Bronchial epithelial cell (primary cell): ENCODE measurements at regions not wholly inside any gene's neighbourhood (a gene's known extent, or its start where the extent isn't known, plus 50 kb on each side); places are given as distances from the start of the nearest gene placed in this dataset.
A peak's percentile ranks its signal among the peaks of the same experiment; 100 is the strongest.
"Not testable (repeated sequence)": the region's sequence is repeated elsewhere in the genome, so short reads cannot be mapped to it uniquely, and the experiment has no call there.

Experiments used
- DNase-seq: peaks from one replicate; pipeline ENCODE4 v3.0.0-alpha.2; 2010; ENCODE audit warnings: low read depth
- FAIRE-seq: peaks from 2 replicates; lab custom pipeline; 2011; peaks lifted over from hg19 to GRCh38; lab: Jason Lieb, UNC
- H3K27me3 ChIP-seq: 2 replicates; pipeline ENCODE4 v1.5.1; 2011; ENCODE audit warnings: low read length; ENCODE audit not compliant: control insufficient read depth, insufficient read depth
- H3K36me3 ChIP-seq: 2 replicates; pipeline ENCODE4 v1.5.1; 2011; ENCODE audit warnings: low read length; ENCODE audit not compliant: control insufficient read depth, insufficient read depth
- H3K4me3 ChIP-seq: 2 replicates; pipeline ENCODE4 v1.5.1; 2011; ENCODE audit warnings: mild to moderate bottlenecking, low read depth, low read length, control low read depth
- CTCF ChIP-seq: IDR thresholded peaks from 2 replicates; pipeline ENCODE4 v1.5.1; 2011; ENCODE audit warnings: mild to moderate bottlenecking, moderate library complexity, low read length, control low read depth, inconsistent platforms; ENCODE audit not compliant: insufficient read depth, severe bottlenecking

GRCh38 chr9:109640580-109641371 is 139.2 kb upstream of the PALM2AKAP2 start:
- DNase-seq (no peak), FAIRE-seq (no peak)
- Histone ChIP-seq H3K36me3 (no peaks in the 10 kb centered on the region), H3K4me3 (peak overlapping the region; percentile 40), H3K27me3 (peaks cover 28% of the 10 kb centered on the region)
- no peak for TF ChIP-seq CTCF

- no peaks in the 10 kb centered on the region for H3K36me3 ChIP-seq
- no peak for TF ChIP-seq CTCF
- peaks cover 28% of the 10 kb centered on the region for H3K27me3 ChIP-seq
- DNase-seq (no peak), FAIRE-seq (no peak)
- H3K4me3 ChIP-seq = no peak overlapping the region
These were observed 138.7 kb upstream of the PALM2AKAP2 start for GRCh38 chr9:109641372-109641659.

- no peaks in the 10 kb centered on the region for H3K27me3 ChIP-seq
- FAIRE-seq (peak; percentile 23), DNase-seq (peak; percentile 90)
- no peak for TF ChIP-seq CTCF
- H3K4me3 ChIP-seq = no peak overlapping the region
- H3K36me3 ChIP-seq = no peaks in the 10 kb centered on the region
These were observed 127.9 kb upstream of the PALM2AKAP2 start for GRCh38 chr9:109652112-109652511.

- Histone ChIP-seq H3K36me3 (no peaks in the 10 kb centered on the region), H3K27me3 (no peaks in the 10 kb centered on the region), H3K4me3 (no peak overlapping the region)
- peak; percentile 76 for DNase-seq
- TF ChIP-seq CTCF = peak; percentile 57
- peak; percentile 52 for FAIRE-seq
These were observed 127.0 kb upstream of the PALM2AKAP2 start for GRCh38 chr9:109652971-109653370.

GRCh38 chr9:109653470-109653869 is 126.5 kb upstream of the PALM2AKAP2 start:
- FAIRE-seq = no peak

GRCh38 chr9:109663978-109664377 is 116.0 kb upstream of the PALM2AKAP2 start:
- not testable (repeated sequence) for H3K27me3 ChIP-seq, DNase-seq, H3K36me3 ChIP-seq, FAIRE-seq, H3K4me3 ChIP-seq

More at GRCh38 chr9:109653470-109653869, 126.5 kb upstream of the PALM2AKAP2 start:
- Histone ChIP-seq H3K27me3 (no peaks in the 10 kb centered on the region), H3K4me3 (no peak overlapping the region), H3K36me3 (no peaks in the 10 kb centered on the region)
- no peak for TF ChIP-seq CTCF
- DNase-seq = no peak

- not testable (repeated sequence) for DNase-seq, H3K27me3 ChIP-seq, H3K4me3 ChIP-seq, FAIRE-seq, H3K36me3 ChIP-seq
These were observed 114.3 kb upstream of the PALM2AKAP2 start for GRCh38 chr9:109665736-109666135.
